HepG2 (cell line): ENCODE measurements at regions not wholly inside any gene's neighbourhood (a gene's known extent, or its start where the extent isn't known, plus 50 kb on each side); places are given as distances from the start of the nearest gene placed in this dataset.

Experiments used
- ATAC-seq: fragments of 200-7000 bp; cut with Tn5 transposase; 3 replicates; pipeline ENCODE4 v1.9.1; 2020; ENCODE audit warnings: mild to moderate bottlenecking, moderate library complexity
- BruUV-seq: library from RNA; stranded (reverse); fragments of 400-500 nt; replicated peaks from 2 replicates; lab custom pipeline; 2021; lab: Mats Ljungman, UMichigan
- CTCF ChIA-PET: fragments of 300-600 bp; formaldehyde crosslinking; extraction: SDS; loops from one replicate; lab custom pipeline; 2021; ENCODE audit warnings: low total read pairs, inconsistent platforms, low intra/inter-chr PET ratio; lab: Yijun Ruan, JAX
- POLR2A ChIA-PET: fragments of 350-600 bp; sonication (Branson Sonifier 250); formaldehyde crosslinking; loops from one replicate; lab custom pipeline; 2020; ENCODE audit warnings: antibody characterized with exemption, inconsistent platforms; lab: Yijun Ruan, JAX
- DNase-seq: peaks from one replicate; pipeline ENCODE4 v3.0.0-alpha.2; 2015; ENCODE audit warnings: low spot score
- FAIRE-seq: peaks from 3 replicates; lab custom pipeline; 2011; peaks lifted over from hg19 to GRCh38; lab: Jason Lieb, UNC
- H2AFZ ChIP-seq: one replicate; pipeline ENCODE4 v1.6.1; 2011; ENCODE audit warnings: low read length, inconsistent platforms
- H3K27ac ChIP-seq: fragments of 300-600 bp; 3 replicates; pipeline ENCODE4 v1.8.0; 2011; ENCODE audit warnings: mixed run types, mild to moderate bottlenecking, mixed read lengths, low read length, inconsistent platforms; ENCODE audit not compliant: insufficient read depth; ENCODE audit errors: extremely low read length
- H3K27me3 ChIP-seq, 2 experiments: fragments of 200-600 bp in 1 of 2; 2 replicates in 1 of 2; 3 replicates in 1 of 2; pipeline versions ENCODE4 v1.6.0 to v1.8.0; 2011; ENCODE audit warnings: low read length in 2 of 2, mild to moderate bottlenecking in 2 of 2, moderate library complexity in 2 of 2, inconsistent platforms in 1 of 2; ENCODE audit not compliant: insufficient read depth in 2 of 2, control insufficient read depth in 1 of 2
- H3K36me3 ChIP-seq, 2 experiments: fragments of 200-600 bp in 1 of 2; replicated peaks in 1 of 2; 2 replicates in 1 of 2; 3 replicates in 1 of 2; pipeline versions ENCODE4 v1.5.1 to v1.8.0; 2011; ENCODE audit warnings: low read length in 2 of 2, inconsistent platforms in 1 of 2; ENCODE audit not compliant: insufficient read depth in 2 of 2, control insufficient read depth in 1 of 2
- H3K4me1 ChIP-seq: 2 replicates; pipeline ENCODE4 v1.5.1; 2012; ENCODE audit warnings: low read length, inconsistent platforms; ENCODE audit not compliant: insufficient read depth
- H3K4me2 ChIP-seq: 2 replicates; pipeline ENCODE4 v1.6.0; 2011; ENCODE audit warnings: low read depth, low read length, inconsistent platforms
- H3K4me3 ChIP-seq, 3 experiments: fragments of 200-600 bp in 1 of 3; sonication (generic), shearing (Covaris generic) in 1 of 3; replicated peaks in 1 of 3; 2 replicates each; pipeline ENCODE4 v1.5.1; 2011 to 2016; ENCODE audit warnings: low read length in 3 of 3, inconsistent platforms in 2 of 3, low read depth in 2 of 3, mild to moderate bottlenecking in 2 of 3, control low read depth in 1 of 3, mixed read lengths in 1 of 3; ENCODE audit not compliant: insufficient read depth in 1 of 3
- H3K79me2 ChIP-seq: one replicate; pipeline ENCODE4 v1.6.1; 2011; ENCODE audit warnings: low read length, inconsistent platforms; ENCODE audit not compliant: insufficient read depth
- H3K9ac ChIP-seq: 2 replicates; pipeline ENCODE4 v1.6.0; 2011; ENCODE audit warnings: mild to moderate bottlenecking, low read depth, low read length, inconsistent platforms; ENCODE audit not compliant: insufficient read depth
- H3K9me3 ChIP-seq: 2 replicates; pipeline ENCODE4 v1.5.1; 2012; ENCODE audit warnings: mild to moderate bottlenecking, low read length
- H4K20me1 ChIP-seq: 2 replicates; pipeline ENCODE4 v1.6.0; 2011; ENCODE audit warnings: inconsistent platforms, mild to moderate bottlenecking, low read length, moderate library complexity; ENCODE audit not compliant: insufficient read depth
- CSRNP2 ChIP-seq: sonication (generic); formaldehyde crosslinking; conservative IDR thresholded peaks from 2 replicates; pipeline ENCODE4 v1.8.0; 2022; ENCODE audit warnings: low read depth, missing genetic modification reagents
- GABPA ChIP-seq, 2 experiments: IDR thresholded peaks; 2 replicates each; pipeline ENCODE4 v1.6.1; 2011 to 2016; ENCODE audit warnings: low read depth in 2 of 2, low read length in 1 of 2, missing biosample characterization in 1 of 2, missing genetic modification characterization in 1 of 2
- GABPB1 ChIP-seq: IDR thresholded peaks from 2 replicates; pipeline ENCODE4 v1.6.1; 2016; ENCODE audit warnings: mild to moderate bottlenecking, missing genetic modification reagents, moderate library complexity, missing compliant biosample characterization
- GATAD1 ChIP-seq: IDR thresholded peaks from 2 replicates; pipeline ENCODE4 v1.6.1; 2016; ENCODE audit warnings: missing genetic modification reagents, missing compliant biosample characterization
- RXRB ChIP-seq: IDR thresholded peaks from 2 replicates; pipeline ENCODE4 v1.6.1; 2016; ENCODE audit warnings: borderline replicate concordance, missing genetic modification reagents, missing compliant biosample characterization
- SATB2 ChIP-seq: sonication (generic); formaldehyde crosslinking; IDR thresholded peaks from 2 replicates; pipeline ENCODE4 v1.5.0; 2020; ENCODE audit warnings: missing genetic modification reagents
- TRIM24 ChIP-seq: sonication (generic); formaldehyde crosslinking; IDR thresholded peaks from 2 replicates; pipeline ENCODE4 v1.8.0; 2022; ENCODE audit warnings: mild to moderate bottlenecking, missing genetic modification reagents
- ZNF367 ChIP-seq: sonication (generic); formaldehyde crosslinking; IDR thresholded peaks from 2 replicates; pipeline ENCODE4 v1.4.0; 2020; ENCODE audit warnings: missing genetic modification reagents, borderline replicate concordance
- WGBS: methylation state at CpG from one replicate; pipeline ENCODE4 v1.1.6; 2017; ENCODE audit warnings: low lambda C conversion rate; 5-methylcytosine and 5-hydroxymethylcytosine counted together
- in situ Hi-C: cut with HindIII; loops from 2 replicates; pipeline ENCODE4 v1.10.0; 2017; ENCODE audit warnings: low pct_unique_long_range_greater_than_20kb; ENCODE audit not compliant: extremely low pct_ligation_motif_present
- intact Hi-C: fragments of 100-400 bp; cut with micrococcal nuclease; formaldehyde crosslinking; loops from one replicate; pipeline ENCODE4 v1.10.0; 2022; ENCODE audit not compliant: unreplicated experiment

- ChIA-PET POLR2A (no interaction called here), CTCF (no interaction called here)
- TF ChIP-seq RXRB (CRISPR knock-in tag), result no peak
- no peak for TF ChIP-seq TRIM24 (CRISPR knock-in tag)
- no peak for TF ChIP-seq SATB2 (CRISPR knock-in tag)
- no peak for TF ChIP-seq GATAD1 (CRISPR knock-in tag)
- intact Hi-C loops (no loop called here), in situ Hi-C loops (no loop called here)
- Histone ChIP-seq H3K9ac (no peak overlapping the region), H3K79me2 (no peaks in the 10 kb centered on the region), H3K27ac (no peak overlapping the region), H4K20me1 (no peaks in the 10 kb centered on the region), H3K4me2 (no peak overlapping the region), H3K4me1 (no peaks in the 10 kb centered on the region), H3K27me3 (no peaks in the 10 kb centered on the region), H3K4me3 (no peak overlapping the region), H3K36me3 (no peaks in the 10 kb centered on the region), H2AFZ (no peak overlapping the region), H3K9me3 (no peaks in the 10 kb centered on the region)
- 14% methylated on average over 5 of the region's 6 CpGs for WGBS
- ATAC-seq (no peak), FAIRE-seq (no peak), DNase-seq (no peak)
- no TSS peak for BruUV-seq
Measured at GRCh38 chr1:195482137-195482536, 1126.1 kb downstream of the KCNT2 start.

GRCh38 chr1:195481293-195481692 is 1126.9 kb downstream of the KCNT2 start:
- H2AFZ ChIP-seq, result no peak overlapping the region
- in situ Hi-C loops, result no loop called here

More at GRCh38 chr1:195481293-195481692, 1126.9 kb downstream of the KCNT2 start:
- intact Hi-C loops, result no loop called here
- no peak overlapping the region for H3K4me3 ChIP-seq
- H3K4me1 ChIP-seq, result no peaks in the 10 kb centered on the region
- no TSS peak for BruUV-seq
- ChIA-PET POLR2A (no interaction called here), CTCF (no interaction called here)
- TF ChIP-seq GABPA (IDR thresholded peaks at IDR 0.05; ENCODE audit: low read depth, low read length), result peak; percentile 22; the same call in 1 of the 2 replicates
- peak; percentile 77 for TF ChIP-seq GABPA (CRISPR knock-in tag; IDR thresholded peaks at IDR 0.05; ENCODE audit: low read depth)
- TF ChIP-seq CSRNP2, result no peak
- no peak for TF ChIP-seq ZNF367
- TF ChIP-seq GABPB1 (CRISPR knock-in tag), result peak; percentile 47; the same call in 1 of the 2 replicates
- no peaks in the 10 kb centered on the region for H3K9me3 ChIP-seq
- H3K36me3 ChIP-seq, result no peaks in the 10 kb centered on the region
- no peak overlapping the region for H3K9ac ChIP-seq
- 2% methylated on average over 3 of the region's 3 CpGs for WGBS
- H3K4me2 ChIP-seq, result peak overlapping the region; percentile 27; the same call in 1 of the 2 replicates
- H3K27me3 ChIP-seq, result no peaks in the 10 kb centered on the region
- peak; percentile 56 for ATAC-seq
- H3K79me2 ChIP-seq, result no peaks in the 10 kb centered on the region
- H4K20me1 ChIP-seq, result no peaks in the 10 kb centered on the region
- no peak for DNase-seq
- no peak for FAIRE-seq
- H3K27ac ChIP-seq, result no peak overlapping the region
